Upper lobe of left lung (tissue), 4 donors: ENCODE measurements at regions not wholly inside any gene's neighbourhood (a gene's known extent, or its start where the extent isn't known, plus 50 kb on each side); places are given as distances from the start of the nearest gene placed in this dataset.

ENCODE experiments used
- CTCF ChIP-seq, 6 experiments: fragments of 450-650 bp in 4 of 6; fragments of 200-600 bp in 2 of 6; sonication (generic) in 2 of 6; IDR thresholded peaks; one replicate each; pipeline ENCODE4 v1.5.1; 2016 to 2019; ENCODE audit warnings: antibody characterized with exemption in 6 of 6
- EP300 ChIP-seq, 4 donors: sonication (generic); formaldehyde crosslinking; IDR thresholded peaks; one replicate each; pipeline ENCODE4 v1.5.1; 2017; ENCODE audit warnings: antibody characterized with exemption in 4 of 4, control low read depth in 2 of 4
- POLR2A ChIP-seq, 4 donors: fragments of 450-650 bp; IDR thresholded peaks; one replicate each; pipeline ENCODE4 v1.5.1; 2016 to 2017; ENCODE audit warnings: antibody characterized with exemption in 4 of 4, mild to moderate bottlenecking in 2 of 4

- TF ChIP-seq POLR2A (IDR thresholded peaks at IDR 0.05), result no peak
- TF ChIP-seq EP300 (IDR thresholded peaks at IDR 0.05), result no peak
- no peak for TF ChIP-seq CTCF (IDR thresholded peaks at IDR 0.05)
Measured at GRCh38 chr18:44388329-44388728, 292.4 kb upstream of the SETBP1 start.
